SKM-1 treated with dmso at 0.1 percent for 144 hours (cell line): ENCODE measurements at regions not wholly inside any gene's neighbourhood (a gene's known extent, or its start where the extent isn't known, plus 50 kb on each side); places are given as distances from the start of the nearest gene placed in this dataset.

Experiments used
- DNase-seq: peaks from one replicate; lab custom pipeline; 2025; ENCODE audit not compliant: unreplicated experiment; lab: John Stamatoyannopoulos, UW

DNA sequence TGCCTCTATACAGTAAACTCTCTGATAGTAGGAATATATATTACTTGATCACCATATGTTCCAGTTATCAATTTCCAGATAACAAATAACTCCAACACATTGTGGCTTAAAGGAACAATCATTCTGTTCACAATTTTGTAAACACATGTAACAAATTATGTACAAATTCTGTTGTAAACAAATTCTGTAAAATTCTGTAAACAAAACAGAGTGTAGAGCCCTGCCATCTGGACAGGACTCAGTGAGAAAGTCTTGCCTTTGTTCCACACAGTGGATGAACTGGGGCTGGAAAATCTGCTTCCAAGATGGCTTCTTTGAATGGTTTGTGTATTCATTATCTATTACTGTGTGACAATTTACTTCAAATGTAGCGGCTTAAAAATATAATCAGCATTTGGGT, 69.0 kb upstream of the LRRC7 start:
- DNase-seq = no peak

DNA sequence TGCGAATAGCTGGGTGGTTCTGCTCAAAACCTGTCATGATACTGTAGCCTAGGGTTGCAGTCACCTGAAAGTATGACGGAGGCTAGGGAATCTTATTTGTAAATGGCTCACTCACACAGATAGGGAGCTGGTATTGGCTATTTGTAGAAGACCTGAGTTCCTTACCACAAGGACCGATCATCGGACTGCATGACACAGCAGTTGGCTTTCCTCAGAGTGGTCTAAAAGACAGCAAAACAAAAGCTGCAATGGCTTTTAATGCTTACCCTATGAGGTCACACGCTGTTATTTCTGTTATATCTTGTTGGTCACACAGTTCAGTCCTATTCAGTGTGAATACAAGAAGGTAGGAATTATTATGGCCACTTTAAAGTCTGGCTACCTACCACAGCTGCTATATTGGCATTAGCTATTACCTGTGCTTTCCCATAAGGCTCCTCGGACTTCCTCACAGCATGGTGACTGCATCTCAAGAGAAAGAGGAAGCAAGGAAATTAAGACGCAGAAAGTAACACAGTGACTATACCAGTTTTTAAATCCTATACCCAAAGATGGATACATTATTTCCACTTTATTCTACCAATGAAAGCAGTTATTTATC, 68.4 kb upstream of the LRRC7 start:
- DNase-seq = no peak

DNA sequence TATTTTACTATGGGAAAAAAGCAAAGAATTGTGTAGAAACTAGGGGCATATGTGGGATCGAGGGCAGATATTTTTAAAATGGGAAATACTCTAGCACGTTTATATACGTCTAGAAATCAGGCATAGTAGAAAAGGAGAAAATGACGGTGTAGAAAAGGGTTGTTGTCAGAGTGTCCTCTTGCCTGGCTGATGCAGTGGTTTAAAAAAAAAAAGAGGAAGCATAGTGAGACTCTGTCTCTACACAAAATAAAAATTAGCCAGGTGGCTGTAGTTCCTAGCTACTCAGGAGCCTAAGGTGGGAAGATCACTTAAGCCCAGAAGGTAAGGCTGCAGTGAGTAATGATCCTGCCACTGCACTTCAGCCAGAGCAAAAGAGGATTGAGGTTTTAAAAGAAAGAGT, 64.7 kb upstream of the LRRC7 start:
- peak; percentile 11 for DNase-seq

DNA sequence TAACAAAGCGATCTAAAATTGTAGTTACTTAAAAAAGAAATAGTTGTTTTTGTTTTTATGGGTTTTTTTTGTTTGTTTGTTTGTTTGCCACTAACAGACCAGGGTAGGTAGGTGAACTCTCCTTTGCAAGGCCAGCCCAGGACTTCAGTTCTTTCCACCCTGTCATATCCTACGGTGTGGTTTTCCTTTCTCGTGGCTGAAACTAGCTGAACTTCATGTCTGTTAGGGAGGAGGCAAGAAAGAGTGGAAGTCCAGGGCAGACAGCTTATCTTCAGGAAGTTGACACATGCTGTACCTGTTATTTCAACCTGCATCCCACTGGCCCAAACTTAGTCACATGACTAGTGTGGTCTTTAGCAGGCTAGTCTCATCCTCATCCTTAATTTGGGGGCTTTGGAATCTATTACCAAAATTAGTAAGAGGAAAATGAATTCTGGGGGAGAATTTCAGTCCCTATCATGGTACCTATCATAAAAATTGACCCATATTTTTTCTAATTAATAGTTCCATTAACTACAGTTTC, 62.9 kb upstream of the LRRC7 start:
- DNase-seq = peak; percentile 4

DNA sequence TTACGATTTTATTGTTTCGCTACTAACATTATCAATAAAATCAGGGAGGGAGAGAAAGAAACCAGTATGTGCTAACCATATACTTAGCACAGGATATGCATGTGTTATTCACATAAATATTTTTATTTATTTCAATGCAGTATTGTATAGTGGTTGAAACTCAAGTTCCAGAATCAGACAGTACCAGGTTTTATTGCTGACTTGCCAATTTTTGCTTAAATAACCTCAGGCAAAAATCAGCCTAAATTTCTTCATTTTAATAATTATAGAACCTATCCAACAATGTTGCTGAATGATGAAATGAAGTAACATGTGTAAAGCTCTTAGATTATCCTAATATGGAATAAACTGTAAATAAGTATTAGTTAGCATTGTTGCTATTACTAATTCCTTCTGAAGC, 61.4 kb upstream of the LRRC7 start:
- DNase-seq = no peak

DNA sequence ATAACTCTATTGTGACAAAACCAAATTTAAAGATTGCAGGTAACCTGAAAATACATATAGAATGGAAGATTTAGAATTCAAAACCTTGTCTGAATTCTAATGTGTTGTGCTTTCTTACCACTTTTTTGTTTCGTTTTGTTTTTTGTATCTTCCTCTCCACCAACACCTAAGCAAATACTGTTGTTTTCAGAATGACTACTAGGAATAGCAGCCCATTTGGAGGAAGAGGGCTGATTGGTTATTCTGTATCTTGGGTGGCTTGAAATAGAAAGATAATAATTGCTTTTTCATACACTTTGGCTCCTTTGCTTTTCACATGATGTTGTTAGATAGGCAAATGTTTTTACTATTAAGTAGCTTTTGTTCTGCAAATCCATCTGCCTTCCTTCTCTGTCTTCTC, 61.0 kb upstream of the LRRC7 start:
- no peak for DNase-seq

DNA sequence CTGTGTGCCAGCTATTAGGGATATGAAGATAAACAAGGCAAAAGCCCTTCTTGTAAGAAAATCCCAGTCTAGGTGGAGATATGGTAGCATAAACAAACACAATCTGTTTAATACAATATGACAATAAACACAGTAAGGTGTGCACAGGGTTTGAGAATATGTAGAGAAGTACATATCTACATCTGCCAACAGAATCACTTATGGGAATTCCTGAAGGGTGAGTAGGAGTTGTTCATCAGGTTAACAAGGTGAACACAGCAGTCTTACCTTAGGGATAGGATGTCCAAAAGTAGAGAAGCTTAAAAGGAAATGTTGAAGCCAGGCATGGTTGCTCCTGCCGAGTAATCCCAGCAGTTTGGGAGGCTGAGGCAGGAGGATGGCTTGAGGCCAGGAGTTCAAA, 57.7 kb upstream of the LRRC7 start:
- no peak for DNase-seq

DNA sequence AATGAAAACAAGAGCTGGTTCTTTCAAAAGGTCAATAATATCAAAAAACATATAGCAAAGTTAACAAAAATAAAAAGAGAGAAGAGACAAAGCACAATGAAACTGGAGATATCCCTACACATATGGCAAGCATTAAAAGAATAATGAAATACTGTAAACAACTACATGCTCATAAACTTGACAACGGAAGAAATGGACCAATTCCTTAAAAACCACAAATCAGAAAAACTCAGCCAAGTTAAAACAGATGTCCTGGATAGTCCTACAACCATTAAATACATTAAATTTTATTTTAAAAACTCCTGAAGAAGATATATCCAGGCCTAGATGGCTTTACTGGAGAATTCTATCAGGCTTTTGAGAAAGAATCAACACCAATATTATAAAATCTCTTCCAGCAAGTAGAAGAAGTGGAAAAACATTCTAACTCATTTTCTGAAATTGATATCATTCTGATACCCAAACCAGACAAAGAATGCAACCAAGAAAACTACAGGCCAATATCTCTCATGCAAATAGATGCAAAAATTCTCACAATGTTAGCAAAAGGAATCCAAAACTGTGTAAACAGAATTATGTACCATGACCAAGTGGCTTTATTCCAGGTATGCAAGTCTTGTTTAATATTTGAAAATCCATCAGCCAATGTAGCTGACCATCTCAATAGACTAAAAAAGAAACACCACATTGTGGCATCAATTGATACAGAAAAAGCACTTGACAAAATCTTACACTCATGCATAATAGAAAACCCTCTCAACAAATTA, 56.1 kb upstream of the LRRC7 start:
- DNase-seq = no peak

DNA sequence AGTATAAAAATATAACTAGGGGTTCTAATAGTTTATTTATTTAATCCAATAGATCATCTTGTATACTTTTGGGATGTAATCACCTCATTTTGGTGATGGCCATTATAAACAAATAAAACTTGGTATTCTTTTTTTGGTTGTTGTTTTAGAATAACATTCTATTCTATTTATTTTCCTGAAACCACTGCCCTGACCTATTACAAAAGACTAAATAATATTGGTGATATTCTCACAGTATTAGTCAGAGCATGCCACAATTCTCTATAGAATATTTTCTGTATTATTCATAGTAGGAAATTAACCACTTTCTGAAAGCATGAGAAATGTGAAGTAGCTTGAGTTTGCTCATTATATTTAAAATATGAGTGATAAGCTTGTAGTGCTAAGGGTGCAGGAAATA, 54.1 kb upstream of the LRRC7 start:
- DNase-seq = no peak
